ENCODE measurements at regions not wholly inside any gene's neighbourhood (a gene's known extent, or its start where the extent isn't known, plus 50 kb on each side); places are given as distances from the start of the nearest gene placed in this dataset.

DNA sequence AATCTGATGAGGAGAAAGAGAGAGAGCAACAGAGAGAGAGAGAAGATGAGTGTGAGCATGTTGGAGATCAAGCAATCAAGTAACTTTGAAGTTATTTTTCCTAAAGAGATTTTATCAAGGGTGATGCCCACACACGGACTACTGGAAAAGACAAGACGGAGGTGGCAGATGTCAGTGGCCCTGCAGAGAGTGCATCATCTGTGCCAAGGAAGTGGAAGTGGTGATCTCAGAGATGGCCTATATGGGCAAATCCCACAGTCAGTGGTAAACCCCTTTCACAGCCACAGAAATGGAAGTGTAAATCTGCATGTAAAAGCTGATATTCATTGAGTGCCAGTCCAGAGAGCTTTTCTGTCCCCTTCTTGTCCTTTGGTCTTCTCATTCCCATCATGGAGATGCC lies 577.2 kb upstream of the AADAT start:
- TF ChIP-seq, protein P1, sequence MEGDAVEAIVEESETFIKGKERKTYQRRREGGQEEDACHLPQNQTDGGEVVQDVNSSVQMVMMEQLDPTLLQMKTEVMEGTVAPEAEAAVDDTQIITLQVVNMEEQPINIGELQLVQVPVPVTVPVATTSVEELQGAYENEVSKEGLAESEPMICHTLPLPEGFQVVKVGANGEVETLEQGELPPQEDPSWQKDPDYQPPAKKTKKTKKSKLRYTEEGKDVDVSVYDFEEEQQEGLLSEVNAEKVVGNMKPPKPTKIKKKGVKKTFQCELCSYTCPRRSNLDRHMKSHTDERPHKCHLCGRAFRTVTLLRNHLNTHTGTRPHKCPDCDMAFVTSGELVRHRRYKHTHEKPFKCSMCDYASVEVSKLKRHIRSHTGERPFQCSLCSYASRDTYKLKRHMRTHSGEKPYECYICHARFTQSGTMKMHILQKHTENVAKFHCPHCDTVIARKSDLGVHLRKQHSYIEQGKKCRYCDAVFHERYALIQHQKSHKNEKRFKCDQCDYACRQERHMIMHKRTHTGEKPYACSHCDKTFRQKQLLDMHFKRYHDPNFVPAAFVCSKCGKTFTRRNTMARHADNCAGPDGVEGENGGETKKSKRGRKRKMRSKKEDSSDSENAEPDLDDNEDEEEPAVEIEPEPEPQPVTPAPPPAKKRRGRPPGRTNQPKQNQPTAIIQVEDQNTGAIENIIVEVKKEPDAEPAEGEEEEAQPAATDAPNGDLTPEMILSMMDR (IDR thresholded peaks at IDR 0.05), result no peak
- no peak for TF ChIP-seq EZH2 (IDR thresholded peaks at IDR 0.05; ENCODE audit: borderline replicate concordance, insufficient read depth, low read depth, low read length, poor library complexity, severe bottlenecking)
